GM12891 (cell line): ENCODE measurements at regions not wholly inside any gene's neighbourhood (a gene's known extent, or its start where the extent isn't known, plus 50 kb on each side); places are given as distances from the start of the nearest gene placed in this dataset.

Experiments
- PAX5 ChIP-seq: IDR thresholded peaks from 2 replicates; pipeline ENCODE4 v1.6.1; 2011; ENCODE audit warnings: low read length, moderate library complexity, mild to moderate bottlenecking; ENCODE audit not compliant: insufficient read depth, severe bottlenecking
- POLR2A ChIP-seq: IDR thresholded peaks from 2 replicates; pipeline ENCODE4 v1.6.1; 2011; ENCODE audit warnings: low read depth, low read length, control low read depth
- POLR2AphosphoS5 ChIP-seq: IDR thresholded peaks from 2 replicates; pipeline ENCODE4 v1.6.1; 2011; ENCODE audit warnings: low read depth, low read length, control low read depth
- POU2F2 ChIP-seq: IDR thresholded peaks from 2 replicates; pipeline ENCODE4 v1.6.1; 2011; ENCODE audit warnings: low read depth, mild to moderate bottlenecking, control low read depth, low read length, moderate library complexity

DNA sequence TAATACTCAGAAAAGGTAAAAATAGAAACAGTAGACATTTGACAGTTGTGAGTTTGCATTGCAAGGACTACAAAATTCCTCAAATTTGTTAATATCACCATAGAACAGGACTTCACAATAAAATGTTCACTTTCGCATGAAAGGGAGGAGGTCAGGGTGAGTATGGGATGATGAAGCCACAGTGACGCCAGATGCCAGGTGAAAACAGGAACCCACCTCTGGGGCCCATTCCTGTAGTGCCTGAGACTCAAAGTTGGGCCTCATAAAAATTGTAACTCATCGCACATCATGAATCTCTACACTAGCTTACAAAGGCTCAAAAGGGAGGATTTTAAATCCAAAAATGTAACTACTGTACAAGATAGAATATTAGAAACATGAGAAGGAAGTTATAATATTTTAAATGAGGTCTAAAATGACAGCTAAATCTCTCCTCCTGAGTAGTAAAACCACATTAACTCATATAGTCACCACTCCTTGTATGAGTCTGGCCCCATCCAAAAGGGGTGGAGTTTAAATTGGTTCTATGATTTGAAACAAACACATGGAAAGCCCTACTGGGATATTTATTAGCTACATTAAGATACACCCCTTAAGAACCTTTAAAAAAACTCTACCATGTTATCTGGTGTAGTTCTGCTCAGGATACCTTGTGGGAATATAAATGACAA, 93.7 kb downstream of the ETS2 start:
- no peak for TF ChIP-seq POLR2A
- no peak for TF ChIP-seq POU2F2
- TF ChIP-seq POLR2AphosphoS5: no peak
- no peak for TF ChIP-seq PAX5
